HL-60 (cell line): ENCODE measurements at regions not wholly inside any gene's neighbourhood (a gene's known extent, or its start where the extent isn't known, plus 50 kb on each side); places are given as distances from the start of the nearest gene placed in this dataset.

ENCODE experiments used
- CTCF ChIP-seq: IDR thresholded peaks from one replicate; pipeline ENCODE4 v1.5.1; 2011; ENCODE audit warnings: low read length, control low read depth, inconsistent platforms; ENCODE audit not compliant: insufficient read depth
- GABPA ChIP-seq: IDR thresholded peaks from 2 replicates; pipeline ENCODE4 v1.6.1; 2012; ENCODE audit warnings: low read depth
- POLR2AphosphoS5 ChIP-seq: IDR thresholded peaks from 2 replicates; pipeline ENCODE4 v1.6.1; 2012; ENCODE audit warnings: low read depth
- SPI1 ChIP-seq: IDR thresholded peaks from 2 replicates; pipeline ENCODE4 v1.6.1; 2012; ENCODE audit warnings: low read depth, mild to moderate bottlenecking, borderline replicate concordance
- TF ChIP-seq, protein P1 (sequence below): IDR thresholded peaks from 2 replicates; pipeline ENCODE4 v1.6.1; 2012; ENCODE audit warnings: low read depth; ENCODE audit not compliant: insufficient replicate concordance

GRCh38 chr3:118705487-118706219, 329.0 kb downstream of the IGSF11 start:
- no peak for TF ChIP-seq CTCF
- TF ChIP-seq, protein P1, sequence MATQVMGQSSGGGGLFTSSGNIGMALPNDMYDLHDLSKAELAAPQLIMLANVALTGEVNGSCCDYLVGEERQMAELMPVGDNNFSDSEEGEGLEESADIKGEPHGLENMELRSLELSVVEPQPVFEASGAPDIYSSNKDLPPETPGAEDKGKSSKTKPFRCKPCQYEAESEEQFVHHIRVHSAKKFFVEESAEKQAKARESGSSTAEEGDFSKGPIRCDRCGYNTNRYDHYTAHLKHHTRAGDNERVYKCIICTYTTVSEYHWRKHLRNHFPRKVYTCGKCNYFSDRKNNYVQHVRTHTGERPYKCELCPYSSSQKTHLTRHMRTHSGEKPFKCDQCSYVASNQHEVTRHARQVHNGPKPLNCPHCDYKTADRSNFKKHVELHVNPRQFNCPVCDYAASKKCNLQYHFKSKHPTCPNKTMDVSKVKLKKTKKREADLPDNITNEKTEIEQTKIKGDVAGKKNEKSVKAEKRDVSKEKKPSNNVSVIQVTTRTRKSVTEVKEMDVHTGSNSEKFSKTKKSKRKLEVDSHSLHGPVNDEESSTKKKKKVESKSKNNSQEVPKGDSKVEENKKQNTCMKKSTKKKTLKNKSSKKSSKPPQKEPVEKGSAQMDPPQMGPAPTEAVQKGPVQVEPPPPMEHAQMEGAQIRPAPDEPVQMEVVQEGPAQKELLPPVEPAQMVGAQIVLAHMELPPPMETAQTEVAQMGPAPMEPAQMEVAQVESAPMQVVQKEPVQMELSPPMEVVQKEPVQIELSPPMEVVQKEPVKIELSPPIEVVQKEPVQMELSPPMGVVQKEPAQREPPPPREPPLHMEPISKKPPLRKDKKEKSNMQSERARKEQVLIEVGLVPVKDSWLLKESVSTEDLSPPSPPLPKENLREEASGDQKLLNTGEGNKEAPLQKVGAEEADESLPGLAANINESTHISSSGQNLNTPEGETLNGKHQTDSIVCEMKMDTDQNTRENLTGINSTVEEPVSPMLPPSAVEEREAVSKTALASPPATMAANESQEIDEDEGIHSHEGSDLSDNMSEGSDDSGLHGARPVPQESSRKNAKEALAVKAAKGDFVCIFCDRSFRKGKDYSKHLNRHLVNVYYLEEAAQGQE = no peak
- TF ChIP-seq POLR2AphosphoS5 = no peak
- no peak for TF ChIP-seq GABPA
- TF ChIP-seq SPI1 = no peak
